A549 (cell line): ENCODE measurements at regions not wholly inside any gene's neighbourhood (a gene's known extent, or its start where the extent isn't known, plus 50 kb on each side); places are given as distances from the start of the nearest gene placed in this dataset.
"Not testable (repeated sequence)": the region's sequence is repeated elsewhere in the genome, so short reads cannot be mapped to it uniquely, and the experiment has no call there.

ENCODE experiments used
- HMGXB4 ChIP-seq: fragments of 250-450 bp; sonication (Bioruptor Pico); IDR thresholded peaks from 2 replicates; pipeline ENCODE4 v1.5.0; 2021; ENCODE audit warnings: mild to moderate bottlenecking, moderate library complexity, borderline replicate concordance
- POLR2A ChIP-seq: IDR thresholded peaks from 2 replicates; pipeline ENCODE4 v1.6.1; 2012; ENCODE audit warnings: mild to moderate bottlenecking, low read length
- REST ChIP-seq: fragments of 200-600 bp; sonication (generic); IDR thresholded peaks from 2 replicates; pipeline ENCODE4 v1.6.1; 2016; ENCODE audit warnings: antibody characterized with exemption, mild to moderate bottlenecking, moderate library complexity

DNA sequence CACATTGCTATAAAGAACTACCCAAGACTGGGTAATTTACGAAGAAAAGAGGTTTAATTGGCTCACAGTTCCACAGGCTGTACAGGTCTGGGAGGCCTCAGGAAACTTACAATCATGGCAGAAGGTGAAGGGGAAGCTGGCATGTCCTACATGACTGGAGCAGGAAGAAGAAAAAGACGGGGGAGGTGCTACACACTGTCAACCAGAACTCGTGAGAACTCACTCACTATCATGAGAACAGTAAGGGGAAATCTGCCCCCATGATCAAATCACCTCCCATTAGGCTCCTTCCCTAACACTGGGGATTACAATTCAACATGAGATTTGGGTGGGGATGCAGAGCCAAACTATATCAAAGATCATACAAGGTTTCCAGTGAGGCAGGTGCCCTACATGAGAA lies 94.3 kb upstream of the RNU6-1 start:
- TF ChIP-seq POLR2A; REST; HMGXB4 (CRISPR knock-in tag): not testable (repeated sequence)
